ENCODE measurements at regions not wholly inside any gene's neighbourhood (a gene's known extent, or its start where the extent isn't known, plus 50 kb on each side); places are given as distances from the start of the nearest gene placed in this dataset.

- no peak for TF ChIP-seq CTCF (conservative IDR thresholded peaks at IDR 0.05; ENCODE audit: low read length)
- TF ChIP-seq EZH2phosphoT487 (IDR thresholded peaks at IDR 0.05; ENCODE audit: borderline replicate concordance): no peak
Observed at GRCh38 chr20:48139262-48140041, 354.2 kb upstream of the SULF2 start.
